NT2/D1 (cell line): ENCODE measurements at regions not wholly inside any gene's neighbourhood (a gene's known extent, or its start where the extent isn't known, plus 50 kb on each side); places are given as distances from the start of the nearest gene placed in this dataset.

ENCODE experiments used
- YY1 ChIP-seq: IDR thresholded peaks from 2 replicates; pipeline ENCODE4 v1.6.1; 2011; ENCODE audit not compliant: insufficient read length, insufficient read depth
- ZNF274 ChIP-seq: IDR thresholded peaks from 2 replicates; pipeline ENCODE4 v1.6.1; 2011; ENCODE audit warnings: mild to moderate bottlenecking, low read depth, low read length

DNA sequence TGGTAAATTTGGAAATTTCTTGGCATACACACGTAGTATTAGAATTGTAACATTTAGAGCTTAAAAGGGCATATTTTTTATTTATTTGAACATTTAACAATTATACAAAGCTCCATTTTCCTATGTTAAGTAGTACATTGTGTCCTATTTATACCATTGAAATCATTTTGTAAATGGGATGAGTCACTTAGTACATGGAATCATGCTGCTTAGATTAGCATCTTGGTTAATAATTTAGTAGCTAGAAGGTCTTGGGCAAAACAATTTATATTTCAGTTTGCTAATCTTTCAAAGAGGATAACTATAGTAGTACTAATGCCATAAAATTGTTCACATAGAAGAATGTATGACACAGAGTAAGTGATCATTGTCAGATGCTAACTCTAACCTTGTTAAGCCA lies 450.1 kb upstream of the LUZP2 start:
- TF ChIP-seq YY1, result no peak
- no peak for TF ChIP-seq ZNF274
